ENCODE measurements at regions not wholly inside any gene's neighbourhood (a gene's known extent, or its start where the extent isn't known, plus 50 kb on each side); places are given as distances from the start of the nearest gene placed in this dataset. TPM values are rescaled to one million over a fixed set of nuclear protein-coding genes. Genes with fewer than 3 reads are reported as not detected.

- no peak overlapping the region for H3K4me3 Mint-ChIP-seq
These were observed 49.9 kb upstream of the OR4E1 start for GRCh38 chr14:21723431-21724045.

More at GRCh38 chr14:21723431-21724045, 49.9 kb upstream of the OR4E1 start:
- no peaks in the 10 kb centered on the region for H3K9me3 Mint-ChIP-seq
- H3K27ac Mint-ChIP-seq, result no peak overlapping the region
- Histone ChIP-seq H3K79me2 (ENCODE audit: insufficient read depth, low read length) (no peaks in the 10 kb centered on the region), H3K27me3 (ENCODE audit: control insufficient read depth in 2 of 2, insufficient read depth in 2 of 2, low read length in 2 of 2) (peaks cover 0 to 5% of the 10 kb centered on the region in 2 donors), H3K4me2 (replicated peaks; ENCODE audit: extremely low read depth, low read length, poor library complexity, severe bottlenecking) (no peak overlapping the region), H3K36me3 (replicated peaks in 1 of 2; ENCODE audit: control insufficient read depth in 1 of 2, insufficient read depth in 2 of 2, low read length in 2 of 2) (no peaks in the 10 kb centered on the region), H3K9ac (ENCODE audit: insufficient read depth, low read length, poor library complexity, severe bottlenecking) (no peak overlapping the region), H3K27ac (ENCODE audit: low read depth in 1 of 2, low read length in 2 of 2) (no peak overlapping the region), H3K9me3 (replicated peaks in 1 of 2; ENCODE audit: control insufficient read depth in 1 of 2, insufficient read depth in 1 of 2, low read length in 2 of 2) (no peaks in the 10 kb centered on the region), H3K4me3 (replicated peaks in 1 of 3; ENCODE audit: low read depth in 2 of 3, low read length in 3 of 3) (no peak overlapping the region), H2AFZ (ENCODE audit: insufficient read depth, low read depth, low read length, poor library complexity, severe bottlenecking) (no peak overlapping the region), H4K20me1 (ENCODE audit: insufficient read depth, low read length) (no peaks in the 10 kb centered on the region), H3K4me1 (ENCODE audit: control insufficient read depth in 1 of 2, insufficient read depth in 2 of 2, low read length in 2 of 2) (no peaks in the 10 kb centered on the region)
- intact Hi-C loops (cut with micrococcal nuclease), result no loop called here
- no peaks in the 10 kb centered on the region for H3K4me1 Mint-ChIP-seq
- H3K36me3 Mint-ChIP-seq, result no peaks in the 10 kb centered on the region
- TF ChIP-seq CTCF (IDR thresholded peaks at IDR 0.05), result no peak
- H3K27me3 Mint-ChIP-seq (ENCODE audit: low read depth in 3 of 3), result peaks cover 2 to 8% (median 6%) of the 10 kb centered on the region in 3 donors
- 74% methylated on average over 13 of the region's 14 CpGs for WGBS (ENCODE audit: insufficient coverage)
- no peak for DNase-seq

Small RNA genes in the stretch of these regions (small RNA-seq; reads per million reads assigned to genes)
- not detected for gene AC245505.1 (ENCODE audit: insufficient read length, low read depth)
- not detected for gene TRAJ30 (ENCODE audit: insufficient read length, low read depth)
- not detected for gene TRAJ31 (ENCODE audit: insufficient read length, low read depth)
- gene TRAJ32 (ENCODE audit: insufficient read length, low read depth), result not detected
- gene TRAJ33 (ENCODE audit: insufficient read length, low read depth), result not detected
- gene TRAJ34 (ENCODE audit: insufficient read length, low read depth), result not detected
- not detected for gene TRAJ35 (ENCODE audit: insufficient read length, low read depth)
- gene TRAJ36 (ENCODE audit: insufficient read length, low read depth), result not detected
- gene TRAJ37 (ENCODE audit: insufficient read length, low read depth), result not detected
- gene TRAJ38 (ENCODE audit: insufficient read length, low read depth), result not detected
- gene TRAJ39 (ENCODE audit: insufficient read length, low read depth), result not detected
- gene TRAJ40 (ENCODE audit: insufficient read length, low read depth), result not detected
- gene TRAJ41 (ENCODE audit: insufficient read length, low read depth), result not detected
- not detected for gene TRAJ42 (ENCODE audit: insufficient read length, low read depth)
- gene TRAJ43 (ENCODE audit: insufficient read length, low read depth), result not detected
- gene TRAJ44 (ENCODE audit: insufficient read length, low read depth), result not detected
- gene TRAJ45 (ENCODE audit: insufficient read length, low read depth), result not detected
- not detected for gene TRAJ46 (ENCODE audit: insufficient read length, low read depth)
- gene TRAJ47 (ENCODE audit: insufficient read length, low read depth), result not detected
- not detected for gene TRAJ48 (ENCODE audit: insufficient read length, low read depth)
- gene TRAJ49 (ENCODE audit: insufficient read length, low read depth), result not detected
- not detected for gene TRAJ50 (ENCODE audit: insufficient read length, low read depth)
- gene TRAJ51 (ENCODE audit: insufficient read length, low read depth), result not detected
- gene TRAJ52 (ENCODE audit: insufficient read length, low read depth), result not detected
- gene TRAJ53 (ENCODE audit: insufficient read length, low read depth), result not detected
- gene TRAJ54 (ENCODE audit: insufficient read length, low read depth), result not detected
- not detected for gene TRAJ55 (ENCODE audit: insufficient read length, low read depth)
- gene TRAJ56 (ENCODE audit: insufficient read length, low read depth), result not detected
- not detected for gene TRAJ57 (ENCODE audit: insufficient read length, low read depth)
- gene TRAJ58 (ENCODE audit: insufficient read length, low read depth), result not detected
- not detected for gene TRAJ59 (ENCODE audit: insufficient read length, low read depth)
- gene TRAJ60 (ENCODE audit: insufficient read length, low read depth), result not detected
- gene TRAJ61 (ENCODE audit: insufficient read length, low read depth), result not detected
- not detected for gene TRAV15 (ENCODE audit: insufficient read length, low read depth)
- not detected for gene TRDD1 (ENCODE audit: insufficient read length, low read depth)
- gene TRDD2 (ENCODE audit: insufficient read length, low read depth), result not detected
- not detected for gene TRDD3 (ENCODE audit: insufficient read length, low read depth)
- not detected for gene TRDJ1 (ENCODE audit: insufficient read length, low read depth)
- not detected for gene TRDJ2 (ENCODE audit: insufficient read length, low read depth)
- not detected for gene TRDJ3 (ENCODE audit: insufficient read length, low read depth)
- gene TRDJ4 (ENCODE audit: insufficient read length, low read depth), result not detected
- gene TRDV1 (ENCODE audit: insufficient read length, low read depth), result not detected

Measured in CD14-positive monocyte (primary cell).